ENCODE measurements at regions not wholly inside any gene's neighbourhood (a gene's known extent, or its start where the extent isn't known, plus 50 kb on each side); places are given as distances from the start of the nearest gene placed in this dataset.
"Not testable (repeated sequence)": the region's sequence is repeated elsewhere in the genome, so short reads cannot be mapped to it uniquely, and the experiment has no call there.

- Mint-ChIP-seq H3K36me3 (ENCODE audit: low read depth) (no peaks in the 10 kb centered on the region), H3K4me3 (no peak overlapping the region), H3K27me3 (ENCODE audit: low read depth) (no peaks in the 10 kb centered on the region), H3K9me3 (no peaks in the 10 kb centered on the region), H3K4me1 (ENCODE audit: low read depth) (no peaks in the 10 kb centered on the region), H3K27ac (no peak overlapping the region)
- no peak for DNase-seq
- intact Hi-C loops (cut with micrococcal nuclease), result no loop called here
- CTCF ChIA-PET, result no interaction called here
Observed at GRCh38 chrX:6959006-6959405, 188.5 kb upstream of the STS start.

GRCh38 chrX:6954836-6955235 is 192.7 kb upstream of the STS start:
- Mint-ChIP-seq H3K36me3 (ENCODE audit: low read depth) (no peaks in the 10 kb centered on the region), H3K4me3 (no peak overlapping the region), H3K9me3 (peaks cover 2% of the 10 kb centered on the region), H3K4me1 (ENCODE audit: low read depth) (no peaks in the 10 kb centered on the region), H3K27me3 (ENCODE audit: low read depth) (no peaks in the 10 kb centered on the region), H3K27ac (no peak overlapping the region)
- DNase-seq, result no peak
- CTCF ChIA-PET, result no interaction called here
- intact Hi-C loops (cut with micrococcal nuclease), result no loop called here

GRCh38 chrX:6946168-6946567 is 201.3 kb upstream of the STS start:
- no peak for DNase-seq
- H3K27ac Mint-ChIP-seq, result no peak overlapping the region
- H3K27me3 Mint-ChIP-seq (ENCODE audit: low read depth), result no peaks in the 10 kb centered on the region
- intact Hi-C loops (cut with micrococcal nuclease), result no loop called here
- no peaks in the 10 kb centered on the region for H3K9me3 Mint-ChIP-seq
- H3K4me1 Mint-ChIP-seq (ENCODE audit: low read depth), result no peaks in the 10 kb centered on the region
- H3K36me3 Mint-ChIP-seq (ENCODE audit: low read depth), result no peaks in the 10 kb centered on the region
- no peak overlapping the region for H3K4me3 Mint-ChIP-seq
- CTCF ChIA-PET, result no interaction called here

- CTCF ChIA-PET, result no interaction called here
Observed at GRCh38 chrX:6941041-6941440, 206.5 kb upstream of the STS start.

GRCh38 chrX:6932942-6933341 is 214.6 kb upstream of the STS start:
- H3K36me3 Mint-ChIP-seq (ENCODE audit: low read depth); DNase-seq; H3K9me3 Mint-ChIP-seq; CTCF ChIA-PET; H3K27ac Mint-ChIP-seq; H3K27me3 Mint-ChIP-seq (ENCODE audit: low read depth); H3K4me1 Mint-ChIP-seq (ENCODE audit: low read depth); intact Hi-C loops (cut with micrococcal nuclease); H3K4me3 Mint-ChIP-seq: not testable (repeated sequence)

More at GRCh38 chrX:6941041-6941440, 206.5 kb upstream of the STS start:
- Mint-ChIP-seq H3K36me3 (ENCODE audit: low read depth) (no peaks in the 10 kb centered on the region), H3K4me1 (ENCODE audit: low read depth) (no peaks in the 10 kb centered on the region), H3K4me3 (no peak overlapping the region), H3K27ac (no peak overlapping the region), H3K9me3 (no peaks in the 10 kb centered on the region), H3K27me3 (ENCODE audit: low read depth) (no peaks in the 10 kb centered on the region)
- DNase-seq, result no peak
- intact Hi-C loops (cut with micrococcal nuclease), result no loop called here

- Mint-ChIP-seq H3K4me1 (ENCODE audit: low read depth) (no peaks in the 10 kb centered on the region), H3K9me3 (no peaks in the 10 kb centered on the region), H3K27me3 (ENCODE audit: low read depth) (no peaks in the 10 kb centered on the region), H3K36me3 (ENCODE audit: low read depth) (no peaks in the 10 kb centered on the region), H3K4me3 (no peak overlapping the region), H3K27ac (no peak overlapping the region)
- CTCF ChIA-PET, result no interaction called here
- intact Hi-C loops (cut with micrococcal nuclease), result no loop called here
- DNase-seq, result no peak
Observed at GRCh38 chrX:6930307-6930849, 217.1 kb upstream of the STS start.

GRCh38 chrX:6924443-6925077 is 223.0 kb upstream of the STS start:
- CTCF ChIA-PET, result no interaction called here
- Mint-ChIP-seq H3K27ac (no peak overlapping the region), H3K4me1 (ENCODE audit: low read depth) (no peaks in the 10 kb centered on the region), H3K9me3 (no peaks in the 10 kb centered on the region), H3K4me3 (no peak overlapping the region), H3K36me3 (ENCODE audit: low read depth) (no peaks in the 10 kb centered on the region), H3K27me3 (ENCODE audit: low read depth) (no peaks in the 10 kb centered on the region)
- DNase-seq, result no peak
- intact Hi-C loops (cut with micrococcal nuclease), result no loop called here

GRCh38 chrX:6917666-6918065 is 229.8 kb upstream of the STS start:
- H3K9me3 Mint-ChIP-seq, result no peaks in the 10 kb centered on the region
- H3K27me3 Mint-ChIP-seq (ENCODE audit: low read depth), result no peaks in the 10 kb centered on the region
- no peak for DNase-seq
- no peaks in the 10 kb centered on the region for H3K36me3 Mint-ChIP-seq (ENCODE audit: low read depth)
- H3K4me1 Mint-ChIP-seq (ENCODE audit: low read depth), result no peaks in the 10 kb centered on the region
- CTCF ChIA-PET, result no interaction called here
- H3K27ac Mint-ChIP-seq, result no peak overlapping the region
- intact Hi-C loops (cut with micrococcal nuclease), result no loop called here
- H3K4me3 Mint-ChIP-seq, result no peak overlapping the region

- intact Hi-C loops (cut with micrococcal nuclease), result no loop called here
- Mint-ChIP-seq H3K27me3 (ENCODE audit: low read depth) (no peaks in the 10 kb centered on the region), H3K4me1 (ENCODE audit: low read depth) (no peaks in the 10 kb centered on the region), H3K36me3 (ENCODE audit: low read depth) (no peaks in the 10 kb centered on the region), H3K4me3 (no peak overlapping the region), H3K27ac (no peak overlapping the region), H3K9me3 (no peaks in the 10 kb centered on the region)
- DNase-seq, result no peak
- CTCF ChIA-PET, result no interaction called here
Observed at GRCh38 chrX:6910218-6910617, 237.3 kb upstream of the STS start.

GRCh38 chrX:6909396-6909795 is 238.1 kb upstream of the STS start:
- no peak overlapping the region for H3K4me3 Mint-ChIP-seq
- CTCF ChIA-PET, result no interaction called here
- DNase-seq, result no peak
- H3K4me1 Mint-ChIP-seq (ENCODE audit: low read depth), result no peaks in the 10 kb centered on the region
- intact Hi-C loops (cut with micrococcal nuclease), result no loop called here
- no peaks in the 10 kb centered on the region for H3K36me3 Mint-ChIP-seq (ENCODE audit: low read depth)
- no peak overlapping the region for H3K27ac Mint-ChIP-seq
- no peaks in the 10 kb centered on the region for H3K27me3 Mint-ChIP-seq (ENCODE audit: low read depth)
- no peaks in the 10 kb centered on the region for H3K9me3 Mint-ChIP-seq

- H3K27ac Mint-ChIP-seq, result no peak overlapping the region
- H3K9me3 Mint-ChIP-seq, result no peaks in the 10 kb centered on the region
- no peaks in the 10 kb centered on the region for H3K36me3 Mint-ChIP-seq (ENCODE audit: low read depth)
- intact Hi-C loops (cut with micrococcal nuclease), result no loop called here
- no peaks in the 10 kb centered on the region for H3K27me3 Mint-ChIP-seq (ENCODE audit: low read depth)
- CTCF ChIA-PET, result no interaction called here
- DNase-seq, result no peak
- H3K4me3 Mint-ChIP-seq, result no peak overlapping the region
- no peaks in the 10 kb centered on the region for H3K4me1 Mint-ChIP-seq (ENCODE audit: low read depth)
Observed at GRCh38 chrX:6906608-6907007, 240.9 kb upstream of the STS start.

- intact Hi-C loops (cut with micrococcal nuclease), result no loop called here
- Mint-ChIP-seq H3K27ac (no peak overlapping the region), H3K27me3 (ENCODE audit: low read depth) (no peaks in the 10 kb centered on the region), H3K4me3 (no peak overlapping the region), H3K9me3 (no peaks in the 10 kb centered on the region), H3K4me1 (ENCODE audit: low read depth) (no peaks in the 10 kb centered on the region), H3K36me3 (ENCODE audit: low read depth) (no peaks in the 10 kb centered on the region)
- DNase-seq, result no peak
- CTCF ChIA-PET, result no interaction called here
Observed at GRCh38 chrX:6904156-6904555, 243.4 kb upstream of the STS start.

GRCh38 chrX:6898371-6898770 is 249.1 kb upstream of the STS start:
- CTCF ChIA-PET, result no interaction called here
- Mint-ChIP-seq H3K9me3 (no peaks in the 10 kb centered on the region), H3K4me1 (ENCODE audit: low read depth) (no peaks in the 10 kb centered on the region), H3K27ac (no peak overlapping the region), H3K36me3 (ENCODE audit: low read depth) (no peaks in the 10 kb centered on the region), H3K27me3 (ENCODE audit: low read depth) (no peaks in the 10 kb centered on the region), H3K4me3 (no peak overlapping the region)
- intact Hi-C loops (cut with micrococcal nuclease), result no loop called here
- DNase-seq, result no peak

- H3K36me3 Mint-ChIP-seq (ENCODE audit: low read depth), result no peaks in the 10 kb centered on the region
Observed at GRCh38 chrX:6891404-6891803, 256.1 kb upstream of the STS start.

More at GRCh38 chrX:6891404-6891803, 256.1 kb upstream of the STS start:
- Mint-ChIP-seq H3K4me3 (no peak overlapping the region), H3K9me3 (peaks cover 5% of the 10 kb centered on the region), H3K27me3 (ENCODE audit: low read depth) (no peaks in the 10 kb centered on the region), H3K4me1 (ENCODE audit: low read depth) (no peaks in the 10 kb centered on the region), H3K27ac (no peak overlapping the region)
- intact Hi-C loops (cut with micrococcal nuclease), result no loop called here
- DNase-seq, result no peak
- CTCF ChIA-PET, result no interaction called here

Data from activated naive CD4-positive, alpha-beta T cell treated with anti-CD3 and anti-CD28 coated beads for 36 hours (primary cell).